Stimulated activated CD8-positive, alpha-beta memory T cell treated with anti-CD3 and anti-CD28 coated beads, Interleukin-7, amount 100 ng/mL, for 48 hours (primary cell): ENCODE measurements at regions not wholly inside any gene's neighbourhood (a gene's known extent, or its start where the extent isn't known, plus 50 kb on each side); places are given as distances from the start of the nearest gene placed in this dataset.

Experiments
- DNase-seq, 2 donors: peaks; one replicate each; pipeline ENCODE4 v3.0.0-alpha.2; 2020; ENCODE audit warnings: low read depth in 1 of 2; ENCODE audit errors: extremely low read depth in 1 of 2

- no peak for DNase-seq
Observed at GRCh38 chr2:60174146-60174545, 379.3 kb downstream of the BCL11A start.

- DNase-seq = no peak
Observed at GRCh38 chr2:60172801-60173200, 380.7 kb downstream of the BCL11A start.

- DNase-seq = no peak
Observed at GRCh38 chr2:60170272-60170671, 383.2 kb downstream of the BCL11A start.

GRCh38 chr2:60168247-60168646, 385.2 kb downstream of the BCL11A start:
- no peak for DNase-seq

- DNase-seq = no peak
Observed at GRCh38 chr2:60167089-60167488, 386.4 kb downstream of the BCL11A start.

GRCh38 chr2:60163691-60164090, 389.8 kb downstream of the BCL11A start:
- DNase-seq = no peak

GRCh38 chr2:60159519-60159918, 393.9 kb downstream of the BCL11A start:
- no peak for DNase-seq

- DNase-seq = no peak
Observed at GRCh38 chr2:60158262-60158661, 395.2 kb downstream of the BCL11A start.

GRCh38 chr2:60157283-60157682, 396.2 kb downstream of the BCL11A start:
- DNase-seq = no peak

- no peak for DNase-seq
Observed at GRCh38 chr2:60154142-60154541, 399.3 kb downstream of the BCL11A start.

- no peak for DNase-seq
Observed at GRCh38 chr2:60152226-60152833, 401.1 kb downstream of the BCL11A start.

GRCh38 chr2:60149176-60149575, 404.3 kb downstream of the BCL11A start:
- no peak for DNase-seq

- no peak for DNase-seq
Observed at GRCh38 chr2:60148716-60149115, 404.7 kb downstream of the BCL11A start.

- DNase-seq = no peak
Observed at GRCh38 chr2:60140185-60140584, 413.3 kb downstream of the BCL11A start.

- DNase-seq = no peak
Observed at GRCh38 chr2:60136913-60137312, 416.5 kb downstream of the BCL11A start.

- no peak for DNase-seq
Observed at GRCh38 chr2:60127191-60127590, 426.3 kb downstream of the BCL11A start.

- no peak for DNase-seq
Observed at GRCh38 chr2:60125611-60126426, 427.6 kb downstream of the BCL11A start.

GRCh38 chr2:60119778-60120177, 433.7 kb downstream of the BCL11A start:
- DNase-seq = no peak

- DNase-seq = no peak
Observed at GRCh38 chr2:60118917-60119316, 434.5 kb downstream of the BCL11A start.

GRCh38 chr2:60118061-60118460, 435.4 kb downstream of the BCL11A start:
- DNase-seq = no peak

GRCh38 chr2:60116161-60116875, 437.1 kb downstream of the BCL11A start:
- no peak for DNase-seq

- DNase-seq = no peak
Observed at GRCh38 chr2:60109744-60110143, 443.7 kb downstream of the BCL11A start.
